ENCODE measurements at regions not wholly inside any gene's neighbourhood (a gene's known extent, or its start where the extent isn't known, plus 50 kb on each side); places are given as distances from the start of the nearest gene placed in this dataset.

GRCh38 chr6:154651656-154652055 lies 81.6 kb upstream of the SCAF8 start:
- no peak overlapping the region for H4K8ac ChIP-seq (replicated peaks; ENCODE audit: insufficient read length, low read depth, low read length)
- no peak overlapping the region for H3K14ac ChIP-seq (ENCODE audit: insufficient read depth, low read length)
- no peak overlapping the region for H2BK20ac ChIP-seq (ENCODE audit: low read depth, low read length, poor library complexity, severe bottlenecking)
- H3K4ac ChIP-seq (ENCODE audit: low read depth, low read length): no peak overlapping the region
- H3K23me2 ChIP-seq (ENCODE audit: insufficient read length, low read depth, low read length, poor library complexity, severe bottlenecking): no peaks in the 10 kb centered on the region
- H2BK5ac ChIP-seq (ENCODE audit: insufficient read length, low read length): no peak overlapping the region
- no peak overlapping the region for H3K9ac ChIP-seq (ENCODE audit: extremely low read depth, insufficient read length, low read length)
- H4K20me1 ChIP-seq (ENCODE audit: control insufficient read depth, insufficient read depth, insufficient read length): no peaks in the 10 kb centered on the region
- H3K9me3 Mint-ChIP-seq: no peaks in the 10 kb centered on the region
- no peaks in the 10 kb centered on the region for H3K79me2 ChIP-seq (ENCODE audit: insufficient read depth, low read length)
- H3K27me3 ChIP-seq (ENCODE audit: insufficient read depth, low read length): no peaks in the 10 kb centered on the region
- H2BK15ac ChIP-seq (ENCODE audit: low read depth, low read length): no peak overlapping the region
- H3K27ac ChIP-seq (ENCODE audit: insufficient read length, low read depth, low read length): no peak overlapping the region
- no peak overlapping the region for H4K91ac ChIP-seq (ENCODE audit: insufficient read length, low read depth, low read length)
- H3K4me1 ChIP-seq (ENCODE audit: insufficient read depth, low read length): no peaks in the 10 kb centered on the region
- H3K4me2 ChIP-seq (ENCODE audit: insufficient read depth, insufficient read length, low read length): no peak overlapping the region
- H2AK5ac ChIP-seq (ENCODE audit: insufficient read length, low read length): no peak overlapping the region
- no peaks in the 10 kb centered on the region for H3K36me3 Mint-ChIP-seq (ENCODE audit: insufficient read depth in 1 of 3, low read depth in 3 of 3)
- H3K27me3 Mint-ChIP-seq (ENCODE audit: low read depth): no peaks in the 10 kb centered on the region
- no peak overlapping the region for H4K5ac ChIP-seq (ENCODE audit: insufficient read length, low read depth, low read length)
- no peak for DNase-seq
- H2BK12ac ChIP-seq (ENCODE audit: insufficient read length, low read depth, low read length): no peak overlapping the region
- H3K18ac ChIP-seq (ENCODE audit: insufficient read length, low read depth, low read length): no peak overlapping the region
- no peak overlapping the region for H3T11ph ChIP-seq (ENCODE audit: low read length)
- H3K4me1 Mint-ChIP-seq: no peaks in the 10 kb centered on the region
- WGBS (ENCODE audit: extremely low coverage, insufficient read length, low lambda C conversion rate): no CpG with 5 or more reads among the region's 2 CpGs
- H3K23ac ChIP-seq (ENCODE audit: insufficient read length, low read depth, low read length): no peak overlapping the region
- no peak overlapping the region for H3K4me3 Mint-ChIP-seq
- H3K9me3 ChIP-seq (ENCODE audit: control insufficient read depth, low read depth, low read length): no peaks in the 10 kb centered on the region
- no peak for TF ChIP-seq CTCF (conservative IDR thresholded peaks at IDR 0.05)
- no peak overlapping the region for H2AFZ ChIP-seq (ENCODE audit: low read length)
- H3K79me1 ChIP-seq (ENCODE audit: insufficient read depth, low read depth, low read length, poor library complexity, severe bottlenecking): no peaks in the 10 kb centered on the region
- no peak overlapping the region for H2BK120ac ChIP-seq (ENCODE audit: low read depth, low read length, poor library complexity, severe bottlenecking)
- H3K27ac Mint-ChIP-seq: no peak overlapping the region
- H3K56ac ChIP-seq (ENCODE audit: insufficient read length, low read depth, low read length): no peak overlapping the region

Data from H9 (cell line).